Dermis microvascular lymphatic vessel endothelial cell (primary cell): ENCODE measurements at regions not wholly inside any gene's neighbourhood (a gene's known extent, or its start where the extent isn't known, plus 50 kb on each side); places are given as distances from the start of the nearest gene placed in this dataset.

Source experiments
- DNase-seq, 2 donors: peaks; one replicate each; pipeline versions ENCODE4 v3.0.0 to v3.0.0-alpha.2; 2010; ENCODE audit warnings: low read depth in 2 of 2

GRCh38 chr18:45266023-45266422, 349.3 kb upstream of the SLC14A2 start:
- DNase-seq: no peak

- DNase-seq: no peak
Observed at GRCh38 chr18:45267622-45268021, 347.7 kb upstream of the SLC14A2 start.

- no peak for DNase-seq
Observed at GRCh38 chr18:45268583-45268982, 346.7 kb upstream of the SLC14A2 start.

- no peak for DNase-seq
Observed at GRCh38 chr18:45270289-45270771, 344.9 kb upstream of the SLC14A2 start.

- no peak for DNase-seq
Observed at GRCh38 chr18:45274026-45274425, 341.2 kb upstream of the SLC14A2 start.

- peak in 1 of 2 donors; percentile 6 for DNase-seq
Observed at GRCh38 chr18:45275367-45276113, 339.7 kb upstream of the SLC14A2 start.

GRCh38 chr18:45276878-45277277, 338.4 kb upstream of the SLC14A2 start:
- DNase-seq: no peak

- no peak for DNase-seq
Observed at GRCh38 chr18:45277908-45278307, 337.4 kb upstream of the SLC14A2 start.

GRCh38 chr18:45280481-45281276, 334.6 kb upstream of the SLC14A2 start:
- DNase-seq: no peak

GRCh38 chr18:45282101-45282812, 333.0 kb upstream of the SLC14A2 start:
- DNase-seq: no peak

- DNase-seq: no peak
Observed at GRCh38 chr18:45284174-45284573, 331.1 kb upstream of the SLC14A2 start.

- no peak for DNase-seq
Observed at GRCh38 chr18:45284851-45285250, 330.4 kb upstream of the SLC14A2 start.

- no peak for DNase-seq
Observed at GRCh38 chr18:45285251-45285650, 330.0 kb upstream of the SLC14A2 start.

GRCh38 chr18:45286431-45286830, 328.8 kb upstream of the SLC14A2 start:
- no peak for DNase-seq

- DNase-seq: no peak
Observed at GRCh38 chr18:45287531-45287930, 327.7 kb upstream of the SLC14A2 start.

GRCh38 chr18:45290364-45290763, 324.9 kb upstream of the SLC14A2 start:
- DNase-seq: no peak

GRCh38 chr18:45291621-45292615, 323.4 kb upstream of the SLC14A2 start:
- DNase-seq: no peak

- DNase-seq: no peak
Observed at GRCh38 chr18:45295388-45295787, 319.9 kb upstream of the SLC14A2 start.

- no peak for DNase-seq
Observed at GRCh38 chr18:45298986-45299385, 316.3 kb upstream of the SLC14A2 start.

GRCh38 chr18:45303026-45303425, 312.2 kb upstream of the SLC14A2 start:
- DNase-seq: no peak

- DNase-seq: no peak
Observed at GRCh38 chr18:45304558-45304957, 310.7 kb upstream of the SLC14A2 start.
